Amniotic stem cell (primary cell): ENCODE measurements at regions not wholly inside any gene's neighbourhood (a gene's known extent, or its start where the extent isn't known, plus 50 kb on each side); places are given as distances from the start of the nearest gene placed in this dataset.

ENCODE experiments used
- DNase-seq: peaks from one replicate; lab custom pipeline; 2025; lab: John Stamatoyannopoulos, UW

DNA sequence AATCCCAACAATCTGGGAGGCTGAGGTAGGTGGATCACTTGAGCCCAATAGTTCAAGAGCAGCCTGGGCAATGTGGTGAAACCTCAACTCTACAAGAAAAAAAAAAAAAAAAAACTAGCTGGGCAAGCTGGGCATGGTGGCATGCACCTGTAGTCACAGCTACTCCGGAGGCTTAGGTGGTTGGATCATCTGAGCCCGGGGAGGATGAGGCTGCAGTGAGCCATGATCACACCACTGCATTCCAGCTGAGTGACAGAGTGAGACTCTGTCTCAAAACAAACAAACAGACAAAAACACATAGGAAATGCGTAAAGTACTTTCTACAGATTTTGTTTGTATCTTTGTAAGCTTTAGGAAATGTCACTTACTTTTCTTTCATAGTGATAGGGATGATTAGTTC is 307.2 kb upstream of the NR3C2 start:
- no peak for DNase-seq

DNA sequence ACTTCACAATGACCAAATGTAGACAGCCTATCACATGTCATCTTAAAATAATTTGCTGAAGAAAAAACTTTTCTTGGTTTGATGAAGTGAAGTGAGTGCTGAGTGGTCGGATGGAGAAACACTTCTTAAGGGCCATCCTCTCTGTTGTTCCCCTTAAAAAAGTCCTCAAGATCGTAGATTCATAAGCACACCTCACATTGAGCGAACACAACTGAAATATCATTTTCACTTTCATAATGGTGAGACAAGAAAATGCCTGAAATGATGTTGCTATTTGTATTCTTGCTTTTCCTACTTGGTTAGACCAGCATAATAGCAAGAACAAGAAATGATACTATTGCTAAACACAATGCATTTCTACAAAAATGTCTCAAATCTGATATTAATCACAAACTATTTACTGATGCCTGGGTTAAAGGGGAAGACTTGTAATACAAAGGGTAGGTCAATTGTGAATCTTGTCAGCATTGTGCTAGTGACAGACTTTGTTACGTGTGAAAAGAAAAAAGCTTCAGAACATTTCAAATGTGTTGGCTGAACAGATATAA is 305.6 kb upstream of the NR3C2 start:
- DNase-seq = no peak

DNA sequence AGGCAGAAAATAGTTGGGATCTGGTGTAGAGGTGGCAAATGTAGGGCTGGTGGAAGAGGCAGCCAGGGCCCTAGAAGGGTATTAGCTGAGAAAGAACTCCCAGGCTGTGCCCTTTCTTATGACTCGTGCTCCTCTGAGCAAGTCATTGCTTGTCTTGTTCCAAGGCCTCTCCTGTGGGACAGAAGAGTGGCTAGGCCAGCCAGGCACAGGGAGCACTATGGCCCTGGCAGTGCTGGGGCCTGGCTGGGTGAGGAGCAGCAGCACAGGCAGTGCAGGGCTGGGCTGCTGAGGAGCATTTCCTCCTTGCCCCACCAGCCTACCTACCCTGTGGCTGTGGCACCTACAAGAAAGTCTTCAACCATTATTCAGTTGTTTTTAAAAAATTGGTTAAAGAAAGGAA is 298.5 kb upstream of the NR3C2 start:
- no peak for DNase-seq

DNA sequence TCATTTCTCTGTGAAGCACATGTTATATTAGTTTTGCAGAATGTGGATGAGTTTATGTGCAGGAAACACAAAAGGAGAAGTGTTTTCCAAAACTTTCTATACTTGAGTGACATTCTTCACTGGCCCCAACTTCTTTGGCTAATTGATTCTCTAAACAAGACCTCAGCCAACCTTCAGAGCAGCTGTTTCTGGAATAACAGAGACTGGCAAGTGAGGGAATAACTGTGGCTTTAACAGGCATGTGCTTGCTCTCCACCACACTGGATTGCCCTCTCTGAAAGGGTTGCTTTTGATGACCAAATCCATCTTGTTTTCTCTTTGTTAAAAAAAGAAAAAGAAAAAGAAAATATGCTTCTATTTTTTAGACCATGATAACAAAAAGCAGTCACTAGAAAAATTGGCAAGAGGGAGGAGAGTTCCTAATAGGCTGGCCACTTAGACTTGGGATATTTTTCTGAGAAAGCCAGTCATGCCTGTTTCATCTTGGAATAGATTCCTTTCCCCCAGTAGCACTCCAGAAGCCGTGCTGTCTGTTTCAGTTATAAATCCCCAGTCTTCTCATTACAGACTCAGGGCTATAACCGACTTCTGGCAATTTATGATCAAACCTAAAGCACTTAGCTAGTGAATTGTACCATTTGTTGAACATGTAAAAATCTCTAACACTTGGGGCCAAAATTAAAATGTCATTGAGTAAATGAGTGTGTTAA is 295.0 kb upstream of the NR3C2 start:
- no peak for DNase-seq

DNA sequence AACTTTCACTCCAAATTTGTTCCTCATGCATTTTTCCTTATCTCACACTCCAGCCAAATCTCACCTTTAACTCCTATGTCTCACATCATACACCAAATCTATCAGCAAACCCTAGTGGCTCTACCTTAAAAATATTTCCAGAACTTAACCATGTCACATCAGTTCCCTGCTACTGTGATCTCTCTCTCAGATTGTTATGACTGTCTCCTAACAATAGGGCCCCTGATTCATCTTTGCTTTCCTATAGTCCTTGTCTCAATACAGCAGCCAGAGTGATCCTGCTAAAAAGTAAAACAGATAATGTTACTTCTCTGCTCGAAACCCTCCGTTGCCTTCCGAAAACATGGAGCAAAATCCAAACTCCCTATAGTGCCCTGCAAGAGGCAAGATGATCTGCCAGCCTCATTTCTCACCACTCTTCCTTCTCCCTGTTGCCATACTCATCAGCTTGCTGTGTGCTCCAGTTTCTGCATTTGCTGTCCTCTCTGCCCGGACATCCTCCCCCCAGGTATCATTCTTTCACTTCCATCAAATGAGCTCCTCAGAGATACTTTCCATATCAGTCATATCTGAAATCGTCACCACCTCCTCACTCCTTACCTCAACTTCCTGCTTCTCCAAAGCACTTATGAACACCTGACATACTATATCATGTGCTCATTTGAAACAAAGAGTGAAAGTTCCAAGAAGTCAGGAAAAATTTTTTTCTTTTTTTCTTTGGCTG is 293.4 kb upstream of the NR3C2 start:
- DNase-seq = no peak

DNA sequence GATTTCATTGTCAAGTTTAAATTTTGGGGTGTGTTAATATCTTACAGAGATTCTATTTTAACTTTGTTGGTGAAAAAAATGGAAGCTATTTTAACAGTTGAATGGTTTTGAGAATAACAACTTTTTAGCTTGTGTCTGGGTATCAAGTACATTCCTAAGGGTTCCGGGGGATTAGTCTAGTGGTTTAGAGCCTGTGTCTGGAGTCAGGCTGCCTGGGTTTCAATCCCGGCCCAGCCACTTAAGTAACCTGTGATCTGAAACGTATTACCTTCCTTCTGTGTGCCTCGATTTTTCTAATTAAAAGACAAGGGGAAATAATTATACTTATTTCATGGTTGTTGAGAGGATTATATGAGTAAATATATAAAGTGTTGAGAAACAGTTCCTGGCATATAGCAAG is 288.6 kb upstream of the NR3C2 start:
- no peak for DNase-seq

DNA sequence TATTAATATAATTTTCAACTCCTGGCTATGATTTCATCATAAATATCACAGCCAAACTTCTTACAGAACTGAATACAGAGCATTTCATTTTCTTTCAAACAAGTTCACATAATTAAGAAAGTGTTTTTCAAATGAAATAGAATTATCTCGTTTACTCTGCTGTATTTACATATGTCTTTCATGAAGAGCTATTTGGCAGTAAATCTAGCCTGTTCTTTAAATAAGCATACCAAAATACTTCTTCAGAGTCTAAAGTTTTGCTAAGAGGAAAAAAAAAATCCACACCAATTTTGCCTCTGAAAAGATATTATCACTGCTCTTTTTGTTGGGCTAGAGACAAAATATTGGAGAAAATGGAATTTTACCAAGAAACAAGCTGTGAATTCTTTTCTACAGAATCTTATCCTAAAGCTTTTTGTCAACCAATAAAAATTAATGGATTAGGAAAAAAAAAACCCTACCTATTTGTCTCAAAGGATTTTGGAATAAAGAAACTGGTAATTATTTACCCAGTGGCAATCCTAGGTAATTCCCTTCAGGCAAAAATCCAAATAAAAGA is 287.9 kb upstream of the NR3C2 start:
- no peak for DNase-seq

DNA sequence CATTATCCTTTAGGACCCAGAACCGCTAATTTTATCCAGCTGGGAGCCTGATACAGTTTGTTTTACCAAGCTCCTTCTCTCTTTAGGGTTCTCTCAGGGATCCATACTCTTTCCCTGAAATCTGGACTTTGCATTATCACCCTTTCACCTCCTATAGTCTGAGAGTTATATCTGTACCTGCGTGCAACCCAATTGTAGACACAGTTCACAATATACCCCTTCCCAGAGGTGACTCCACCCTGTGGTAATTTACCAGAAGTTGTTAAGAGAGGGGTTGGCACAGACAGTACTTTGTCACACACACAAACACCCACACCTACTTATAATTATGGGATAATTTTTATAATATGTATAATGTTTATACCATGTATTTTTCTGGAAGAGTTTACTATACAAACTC is 275.8 kb upstream of the NR3C2 start:
- DNase-seq = no peak

DNA sequence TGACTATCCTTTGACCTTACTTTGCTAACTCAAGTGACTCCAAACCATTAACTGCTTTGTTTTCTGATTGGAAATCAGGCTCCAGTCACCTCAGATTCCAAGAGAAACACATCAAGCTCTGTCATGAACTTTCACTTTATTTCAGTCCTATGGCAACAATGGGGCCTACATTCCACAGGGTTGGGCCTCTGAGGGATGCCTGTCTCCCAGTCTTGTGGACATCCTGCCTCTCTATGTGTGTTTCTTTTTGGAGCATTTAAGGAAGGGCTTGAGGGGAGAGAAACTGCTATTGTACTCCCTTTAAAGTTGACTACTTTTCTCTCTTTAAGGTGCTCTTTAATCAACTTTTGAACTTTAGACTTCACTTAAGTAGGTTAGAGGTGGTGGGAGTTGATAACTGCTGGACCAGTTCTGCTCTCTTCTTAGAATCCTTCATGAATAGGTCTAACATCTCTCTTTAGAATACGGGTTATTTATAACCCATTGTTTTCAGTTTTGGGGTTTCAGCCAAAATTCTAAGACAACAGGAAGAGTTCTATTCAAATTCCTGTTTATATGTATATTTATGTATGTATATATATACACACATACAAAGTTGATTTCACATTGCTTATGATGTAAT is 274.3 kb upstream of the NR3C2 start:
- no peak for DNase-seq

DNA sequence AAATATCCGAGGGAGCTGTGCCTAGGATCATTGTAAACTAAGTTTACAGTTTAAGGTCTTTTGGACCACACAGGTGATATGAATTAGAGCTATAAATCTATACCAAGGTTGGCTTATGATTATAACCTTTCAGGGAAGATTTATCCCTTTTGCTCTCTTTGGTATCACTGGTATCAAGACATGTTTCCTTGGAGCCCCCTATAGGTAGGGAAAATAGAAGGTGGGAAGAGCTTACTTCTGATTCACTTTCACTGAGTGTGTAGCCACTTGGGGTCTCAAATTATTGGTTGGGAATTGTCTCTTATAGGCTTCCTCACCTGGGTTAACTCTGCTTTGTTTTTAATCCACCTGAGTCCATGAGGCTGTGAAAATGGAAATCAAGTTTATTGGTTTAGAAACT is 262.1 kb upstream of the NR3C2 start:
- no peak for DNase-seq

DNA sequence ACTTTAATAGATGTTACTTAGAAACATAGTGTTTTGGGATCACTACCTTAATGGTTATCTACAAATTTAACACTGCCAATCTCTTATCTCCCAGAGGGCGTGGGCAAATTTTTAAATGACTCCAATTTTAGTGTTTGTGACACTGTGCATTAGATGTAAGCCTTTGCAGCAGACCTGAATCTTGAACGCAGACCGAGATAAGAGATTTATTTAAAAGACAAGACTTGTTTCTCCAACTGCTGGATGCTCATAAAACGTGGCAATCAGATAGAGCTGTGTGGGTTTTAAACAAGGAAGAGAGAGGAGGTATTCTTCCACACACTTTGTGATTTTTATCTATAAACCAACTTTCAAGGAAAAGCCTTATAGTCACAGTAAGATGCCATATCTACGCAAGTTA is 252.5 kb upstream of the NR3C2 start:
- DNase-seq = no peak

DNA sequence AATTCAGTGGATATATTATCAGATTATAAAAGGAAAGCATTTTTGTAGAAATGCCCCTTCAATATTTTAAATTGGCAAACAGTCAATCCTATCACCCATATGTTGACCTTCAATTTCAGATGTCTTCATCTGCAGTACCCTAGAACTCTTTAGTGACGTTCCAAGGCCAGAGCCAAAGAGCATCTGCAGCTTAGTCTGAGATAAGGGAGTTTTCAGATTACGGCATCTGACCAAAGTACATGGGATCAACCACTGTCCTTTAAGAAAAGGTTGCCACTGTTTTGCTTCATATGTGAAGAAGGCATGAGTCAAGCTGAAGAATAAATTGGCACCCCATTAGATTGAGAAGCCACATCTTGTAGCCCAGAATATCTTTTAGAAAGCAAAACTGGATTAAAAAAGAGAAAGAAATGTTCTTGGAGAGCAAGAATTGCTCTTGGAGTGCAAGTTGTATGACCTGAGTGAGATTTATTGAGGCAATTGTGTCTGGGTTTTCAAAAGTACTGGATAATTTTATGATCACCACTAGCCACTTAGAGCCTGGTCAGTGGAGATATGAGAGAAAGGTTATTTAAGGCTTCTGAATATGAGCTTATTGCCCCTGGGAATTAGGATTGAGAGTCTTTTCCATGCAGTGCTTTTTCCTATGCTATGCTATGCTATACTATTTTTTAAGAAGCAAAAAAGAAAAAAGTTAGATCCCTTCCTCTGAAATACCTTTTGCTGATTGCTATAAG is 251.9 kb upstream of the NR3C2 start:
- DNase-seq = no peak

DNA sequence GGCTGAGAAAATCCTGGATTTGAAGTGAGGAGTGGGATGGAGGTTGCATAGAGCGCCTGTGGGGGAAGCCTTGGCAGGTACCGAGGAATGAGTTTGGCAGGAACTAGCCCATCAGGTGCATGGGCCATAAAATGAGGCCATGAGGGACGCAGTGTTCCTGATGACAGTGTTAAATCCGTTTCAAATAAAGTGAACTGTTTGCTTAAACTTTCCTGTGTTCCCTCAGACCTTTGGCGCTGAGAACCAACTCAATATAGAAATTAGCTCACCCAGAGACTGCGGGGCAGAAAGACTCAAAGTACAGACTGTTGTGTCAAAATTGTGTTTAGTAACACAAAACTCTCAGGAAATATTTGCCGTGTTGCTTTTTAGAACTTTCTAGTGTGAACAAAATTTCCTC is 250.0 kb upstream of the NR3C2 start:
- no peak for DNase-seq

DNA sequence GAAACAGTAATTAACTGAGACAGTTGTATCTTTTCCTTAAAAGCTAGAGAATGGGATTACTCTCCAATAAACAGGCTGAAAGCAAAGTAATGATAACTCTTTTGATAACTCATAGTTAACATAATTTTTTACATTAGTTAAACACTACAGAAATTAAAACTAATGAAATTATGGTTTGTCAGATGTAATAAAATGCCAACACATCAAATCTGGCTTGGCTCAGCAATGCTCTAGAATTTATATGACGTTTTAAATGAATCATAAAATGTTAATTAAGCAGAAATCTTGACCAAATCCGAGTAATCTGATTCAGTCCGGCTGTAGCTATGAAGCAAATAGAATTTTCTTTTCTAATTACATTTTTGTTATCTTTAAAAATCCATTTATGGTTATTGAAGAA is 244.2 kb upstream of the NR3C2 start:
- DNase-seq = no peak

DNA sequence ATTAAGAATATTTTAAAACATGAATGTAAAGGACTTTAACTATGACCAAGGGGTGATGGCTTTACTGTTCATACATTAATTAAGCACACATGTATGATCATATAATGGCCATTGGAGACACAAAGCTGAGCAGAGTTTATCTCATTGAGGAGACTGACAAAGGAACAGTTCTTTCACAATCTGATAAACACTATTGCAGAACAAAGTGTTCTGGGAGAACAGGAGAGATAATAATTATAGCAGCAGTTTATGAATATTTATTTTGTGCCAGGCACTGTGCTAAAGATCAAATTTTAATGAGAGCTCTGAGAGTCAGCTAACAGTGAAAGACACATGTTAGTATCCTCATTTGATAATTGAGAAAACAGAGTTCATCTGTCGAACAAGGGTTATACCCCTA is 242.4 kb upstream of the NR3C2 start:
- DNase-seq = no peak

DNA sequence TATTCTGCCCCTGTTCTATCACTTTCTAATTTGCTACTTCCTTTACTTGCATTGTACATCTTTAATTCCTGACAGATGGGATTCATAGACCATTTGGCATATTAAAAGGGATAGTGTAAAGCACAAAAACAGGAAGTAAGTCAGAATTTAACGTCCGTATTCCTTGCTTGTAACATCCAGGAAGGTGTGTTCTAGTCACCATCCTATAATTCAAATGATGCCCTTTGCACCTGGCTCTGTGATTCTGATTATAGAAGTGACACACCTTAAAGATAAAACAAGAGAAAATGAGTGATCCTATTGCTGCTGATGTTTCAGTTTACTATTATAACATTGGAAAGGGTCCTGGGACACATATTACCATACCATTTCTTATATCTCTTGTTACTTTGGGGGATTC is 238.7 kb upstream of the NR3C2 start:
- no peak for DNase-seq

DNA sequence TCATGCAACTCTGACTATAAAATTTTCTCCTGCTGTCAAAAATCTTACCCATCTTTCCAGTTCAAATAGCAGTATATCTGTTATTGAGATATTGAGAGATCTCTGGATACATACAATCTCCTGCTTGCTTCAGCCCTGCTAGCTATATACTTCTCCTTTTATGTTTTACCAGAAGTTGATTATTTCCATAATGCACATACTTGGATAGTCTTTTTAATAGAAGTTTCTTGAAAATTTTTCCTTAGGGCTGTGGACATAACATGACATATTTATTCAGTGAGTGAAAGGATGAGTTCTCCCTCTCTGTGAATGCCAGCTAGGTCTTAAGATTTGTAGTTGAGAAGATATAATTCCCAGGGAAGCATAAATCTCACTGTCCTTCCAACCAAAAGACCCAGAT is 234.1 kb upstream of the NR3C2 start:
- no peak for DNase-seq

DNA sequence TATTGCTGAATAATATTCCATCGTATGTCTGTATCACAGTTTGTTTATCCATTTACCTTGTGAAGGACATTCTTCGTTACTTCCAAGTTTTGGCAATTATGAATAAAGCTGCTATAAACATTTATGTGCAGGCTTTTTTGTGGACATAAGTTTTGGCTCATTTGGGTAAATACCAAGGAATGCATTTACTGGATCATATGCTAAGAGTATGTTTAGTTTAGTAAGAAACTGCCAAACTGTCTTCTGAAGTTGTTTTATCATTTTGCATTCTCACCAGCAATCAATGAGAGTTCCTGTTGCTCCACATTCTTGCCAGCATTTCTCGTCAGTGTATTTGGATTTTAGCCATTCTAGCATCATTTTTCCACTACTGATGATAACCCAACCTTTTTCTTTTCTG is 232.7 kb upstream of the NR3C2 start:
- DNase-seq = no peak

DNA sequence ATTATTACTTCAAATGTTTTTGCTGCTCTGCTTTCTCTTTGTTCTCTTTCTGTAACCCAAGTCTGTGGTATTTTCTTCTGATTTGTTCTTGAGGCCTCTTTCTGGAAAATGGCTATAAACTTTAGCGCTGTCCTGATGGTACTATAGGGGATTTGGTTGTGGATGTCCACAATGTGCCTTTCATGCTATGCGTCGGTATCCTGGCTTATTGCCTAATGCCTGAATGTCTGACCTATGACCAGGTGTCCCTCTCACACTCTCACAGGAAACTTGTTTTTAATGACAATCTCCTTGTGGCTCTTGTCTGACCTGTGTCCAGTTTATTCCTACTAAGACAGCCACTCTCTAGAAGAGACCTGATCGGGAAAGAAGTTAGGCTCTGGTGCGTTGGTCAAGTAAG is 222.4 kb upstream of the NR3C2 start:
- DNase-seq = no peak

DNA sequence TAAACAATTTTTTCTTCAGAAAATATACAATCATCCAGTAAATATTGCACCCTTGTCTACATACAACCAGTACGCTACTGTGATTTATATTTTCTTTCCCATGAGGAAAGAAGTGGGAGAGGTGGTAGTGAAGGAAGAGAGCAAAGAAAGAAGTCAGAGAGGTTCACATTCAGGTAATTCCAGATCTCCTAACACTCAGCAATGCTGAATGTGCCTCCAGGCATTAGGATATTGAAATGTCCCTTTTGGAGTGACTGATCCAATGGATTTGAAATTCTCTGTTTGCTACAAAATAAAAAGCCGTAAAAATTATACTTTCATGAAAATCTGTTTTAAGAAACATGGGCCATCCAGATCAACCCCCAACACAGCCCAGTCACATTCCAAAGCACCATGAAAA is 211.9 kb upstream of the NR3C2 start:
- DNase-seq = no peak

DNA sequence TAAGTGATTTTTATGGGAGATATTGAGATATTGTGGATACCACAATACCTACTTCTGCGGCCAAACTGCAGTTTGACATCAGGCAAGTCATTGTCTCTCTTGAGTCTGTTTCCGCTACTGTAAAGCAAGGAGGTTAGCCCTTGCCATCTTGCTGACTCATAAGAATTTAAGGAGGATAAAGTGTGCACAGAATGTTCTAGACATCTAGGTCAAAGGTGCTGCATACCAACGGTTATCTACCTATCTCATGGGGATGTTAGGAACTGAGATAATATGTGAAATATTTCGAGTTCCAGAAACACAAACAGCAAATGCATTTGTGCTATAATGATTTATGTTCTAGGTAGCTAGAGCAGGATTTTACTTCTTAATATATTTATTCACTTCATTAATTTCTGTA is 211.5 kb upstream of the NR3C2 start:
- no peak for DNase-seq

DNA sequence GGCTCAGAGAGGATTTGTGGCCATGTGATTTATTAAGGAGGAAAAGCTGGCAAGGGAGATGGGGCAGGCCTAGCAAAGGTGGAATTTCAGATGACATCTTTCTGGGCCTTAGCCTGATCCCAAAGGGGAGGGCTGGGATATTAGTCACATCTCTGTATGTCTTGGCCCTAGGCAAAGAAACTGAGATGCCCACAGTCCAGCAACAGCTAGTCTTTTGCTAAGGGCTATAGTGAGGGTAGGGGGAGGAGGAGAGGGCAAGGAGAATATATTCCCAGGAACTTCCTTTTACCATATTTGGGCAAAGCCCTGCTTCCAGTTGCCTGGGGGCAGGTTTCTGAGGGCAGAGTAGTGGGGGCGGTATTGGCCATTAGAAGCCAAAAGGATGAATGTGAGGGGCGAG is 209.8 kb upstream of the NR3C2 start:
- no peak for DNase-seq
